Left ventricle myocardium inferior (tissue), 1 donor: ENCODE measurements at regions not wholly inside any gene's neighbourhood (a gene's known extent, or its start where the extent isn't known, plus 50 kb on each side); places are given as distances from the start of the nearest gene placed in this dataset.

Experiments used
- DNase-seq: peaks from one replicate; pipeline ENCODE4 v3.0.0-alpha.2; 2020
- H3K27ac ChIP-seq: fragments of 200-600 bp; replicated peaks from 2 replicates; pipeline ENCODE4 v1.8.0; 2021
- H3K27me3 ChIP-seq: fragments of 200-600 bp; 2 replicates; pipeline ENCODE4 v1.8.0; 2021; ENCODE audit warnings: low read depth
- H3K36me3 ChIP-seq: fragments of 200-600 bp; 2 replicates; pipeline ENCODE4 v1.8.0; 2021
- H3K4me1 ChIP-seq: fragments of 200-600 bp; 2 replicates; pipeline ENCODE4 v1.8.0; 2021
- H3K4me3 ChIP-seq: fragments of 200-600 bp; 2 replicates; pipeline ENCODE4 v1.8.0; 2021; ENCODE audit warnings: mild to moderate bottlenecking, moderate library complexity
- H3K9me3 ChIP-seq: fragments of 200-600 bp; replicated peaks from 2 replicates; pipeline ENCODE4 v1.8.0; 2021
- intact Hi-C: fragments of 100-400 bp; cut with micrococcal nuclease; formaldehyde crosslinking; loops from one replicate; pipeline ENCODE4 v1.11.0; 2022
- TF ChIP-seq, protein P1 (sequence below): fragments of 200-600 bp; IDR thresholded peaks from 2 replicates; pipeline ENCODE4 v1.8.0; 2021; ENCODE audit warnings: antibody characterized with exemption, mild to moderate bottlenecking, borderline replicate concordance
- donor health status: DM: no; HTN: yes; CAD: no; lungs with severe emphysema.

DNA sequence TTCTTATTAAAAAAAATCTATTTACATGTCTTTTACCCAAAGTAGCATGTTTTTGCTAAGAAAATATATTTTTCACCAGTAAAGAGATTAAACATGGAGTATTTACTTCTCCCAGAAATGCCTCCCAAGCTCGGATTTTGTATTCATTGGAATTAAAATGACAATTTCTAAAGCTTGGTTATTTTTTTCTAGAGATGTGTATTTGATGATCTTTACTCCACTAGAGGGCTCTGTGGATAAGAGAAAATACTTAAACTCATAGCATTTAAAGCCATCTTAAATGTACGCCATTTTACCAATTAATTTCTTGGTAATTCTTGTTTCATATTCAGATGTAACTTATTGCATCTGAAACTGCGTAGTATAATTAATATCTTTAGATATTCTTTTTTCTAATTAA, 461.4 kb downstream of the GALR1 start:
- H3K36me3 ChIP-seq = no peaks in the 10 kb centered on the region
- no peak overlapping the region for H3K27ac ChIP-seq
- peaks cover 19% of the 10 kb centered on the region for H3K27me3 ChIP-seq
- DNase-seq = no peak
- intact Hi-C loops = no loop called here
- TF ChIP-seq, protein P1, sequence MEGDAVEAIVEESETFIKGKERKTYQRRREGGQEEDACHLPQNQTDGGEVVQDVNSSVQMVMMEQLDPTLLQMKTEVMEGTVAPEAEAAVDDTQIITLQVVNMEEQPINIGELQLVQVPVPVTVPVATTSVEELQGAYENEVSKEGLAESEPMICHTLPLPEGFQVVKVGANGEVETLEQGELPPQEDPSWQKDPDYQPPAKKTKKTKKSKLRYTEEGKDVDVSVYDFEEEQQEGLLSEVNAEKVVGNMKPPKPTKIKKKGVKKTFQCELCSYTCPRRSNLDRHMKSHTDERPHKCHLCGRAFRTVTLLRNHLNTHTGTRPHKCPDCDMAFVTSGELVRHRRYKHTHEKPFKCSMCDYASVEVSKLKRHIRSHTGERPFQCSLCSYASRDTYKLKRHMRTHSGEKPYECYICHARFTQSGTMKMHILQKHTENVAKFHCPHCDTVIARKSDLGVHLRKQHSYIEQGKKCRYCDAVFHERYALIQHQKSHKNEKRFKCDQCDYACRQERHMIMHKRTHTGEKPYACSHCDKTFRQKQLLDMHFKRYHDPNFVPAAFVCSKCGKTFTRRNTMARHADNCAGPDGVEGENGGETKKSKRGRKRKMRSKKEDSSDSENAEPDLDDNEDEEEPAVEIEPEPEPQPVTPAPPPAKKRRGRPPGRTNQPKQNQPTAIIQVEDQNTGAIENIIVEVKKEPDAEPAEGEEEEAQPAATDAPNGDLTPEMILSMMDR = no peak
- no peak overlapping the region for H3K4me3 ChIP-seq
- H3K9me3 ChIP-seq = no peaks in the 10 kb centered on the region
- H3K4me1 ChIP-seq = no peaks in the 10 kb centered on the region

DNA sequence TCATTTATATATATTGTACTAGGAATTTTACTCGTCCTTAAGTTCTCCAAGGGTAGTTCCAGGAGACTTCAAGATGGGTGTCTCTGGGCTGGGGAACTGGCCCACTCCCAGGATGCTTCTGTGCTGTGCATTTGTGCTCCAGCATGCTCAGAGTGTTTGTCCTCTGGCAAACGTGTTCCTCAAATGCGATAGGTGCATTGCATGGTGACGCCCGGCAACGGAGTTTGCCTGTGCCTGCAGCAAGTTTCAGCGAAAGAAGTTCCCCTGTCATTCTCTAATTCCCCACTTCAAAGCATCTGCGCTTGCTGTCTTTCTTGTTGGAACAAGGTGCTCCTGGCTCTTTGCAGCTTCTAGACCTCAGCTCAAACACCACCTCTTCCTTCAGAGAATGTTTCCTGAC, 465.1 kb downstream of the GALR1 start:
- intact Hi-C loops = no loop called here
- no peak overlapping the region for H3K27ac ChIP-seq
- no peaks in the 10 kb centered on the region for H3K9me3 ChIP-seq
- no peak overlapping the region for H3K4me3 ChIP-seq
- no peaks in the 10 kb centered on the region for H3K4me1 ChIP-seq
- DNase-seq = no peak
- peaks cover 16% of the 10 kb centered on the region for H3K27me3 ChIP-seq
- no peaks in the 10 kb centered on the region for H3K36me3 ChIP-seq
- TF ChIP-seq, protein P1 = no peak

DNA sequence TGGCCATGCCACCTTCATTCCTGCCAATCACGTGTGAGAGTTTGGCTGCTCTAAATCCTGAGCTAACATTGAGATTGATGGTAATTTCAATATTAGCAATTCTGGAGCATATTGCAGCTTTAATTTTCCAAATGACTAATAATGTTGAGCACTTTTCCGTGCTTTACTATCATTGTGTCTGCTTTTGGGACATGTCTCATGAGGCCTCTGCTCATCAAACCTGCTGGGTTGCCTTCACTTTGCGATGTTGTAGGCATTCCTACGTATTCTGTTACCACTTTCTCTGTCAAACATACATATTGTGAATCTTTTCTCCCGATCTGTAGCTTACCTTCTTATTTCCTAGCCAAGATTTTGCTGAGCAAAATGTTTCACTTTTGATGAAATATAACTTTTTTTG, 466.6 kb downstream of the GALR1 start:
- Histone ChIP-seq H3K4me3 (no peak overlapping the region), H3K27ac (no peak overlapping the region), H3K36me3 (no peaks in the 10 kb centered on the region), H3K27me3 (peaks cover 16% of the 10 kb centered on the region), H3K4me1 (no peaks in the 10 kb centered on the region), H3K9me3 (no peaks in the 10 kb centered on the region)
- intact Hi-C loops = no loop called here
- TF ChIP-seq, protein P1 = no peak
- DNase-seq = no peak

DNA sequence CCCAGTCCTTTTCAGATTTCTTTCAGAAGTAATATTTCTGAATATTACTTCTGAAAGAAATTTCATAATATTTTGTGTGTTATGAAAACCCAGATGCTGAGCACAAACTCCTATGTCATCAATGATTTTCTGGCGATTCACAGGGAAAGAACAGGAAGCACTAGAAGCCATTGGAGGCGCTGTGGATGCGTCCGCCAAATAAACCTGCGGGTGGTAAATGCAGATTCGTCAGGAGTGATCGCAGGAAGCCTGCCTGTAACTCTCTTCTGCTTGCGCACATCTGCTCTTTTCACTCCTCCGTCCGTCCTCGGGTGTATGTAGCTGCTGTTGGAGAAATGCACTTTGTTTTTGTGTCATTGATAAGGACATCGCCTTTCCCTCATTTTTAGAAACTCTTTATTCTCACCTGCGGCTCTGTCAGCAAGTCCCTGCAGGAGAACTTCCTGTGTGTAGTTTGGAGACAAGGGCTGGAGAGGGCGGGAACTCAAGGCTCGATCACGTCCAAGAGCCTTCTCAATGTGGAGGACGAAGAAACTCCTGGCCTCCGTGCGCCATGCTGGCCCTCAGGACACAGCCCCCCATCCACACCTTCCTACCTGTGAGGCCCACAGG, 483.8 kb downstream of the GALR1 start:
- H3K36me3 ChIP-seq = no peaks in the 10 kb centered on the region
- H3K9me3 ChIP-seq = no peaks in the 10 kb centered on the region
- intact Hi-C loops = no loop called here
- TF ChIP-seq, protein P1 = no peak
- no peak overlapping the region for H3K27ac ChIP-seq
- no peak for DNase-seq
- no peaks in the 10 kb centered on the region for H3K4me1 ChIP-seq
- no peak overlapping the region for H3K4me3 ChIP-seq
- peaks cover 17% of the 10 kb centered on the region for H3K27me3 ChIP-seq

DNA sequence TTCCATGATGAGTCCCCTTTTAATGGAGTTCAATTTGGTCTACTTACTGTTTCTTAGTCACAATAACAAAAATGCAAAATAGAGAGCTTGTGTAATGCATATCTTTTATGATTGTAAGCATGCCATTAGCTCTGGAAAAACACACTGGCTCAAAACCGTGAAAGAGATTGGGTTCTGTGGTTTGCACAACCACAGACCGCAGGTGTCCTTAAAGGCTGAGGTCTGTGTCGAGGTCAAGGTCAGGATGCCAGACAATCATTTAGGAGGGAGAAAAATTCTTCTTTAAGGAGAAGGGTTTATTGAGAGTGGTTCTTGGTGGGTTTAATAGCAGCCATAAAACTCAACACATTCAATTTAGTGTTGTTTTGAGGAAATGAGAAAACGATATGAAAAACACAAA, 487.2 kb downstream of the GALR1 start:
- intact Hi-C loops = no loop called here

More for the DNA sequence above, 487.2 kb downstream of the GALR1 start:
- no peak overlapping the region for H3K27ac ChIP-seq
- no peak for DNase-seq
- H3K36me3 ChIP-seq = no peaks in the 10 kb centered on the region
- no peak overlapping the region for H3K4me3 ChIP-seq
- TF ChIP-seq, protein P1 = no peak
- no peaks in the 10 kb centered on the region for H3K9me3 ChIP-seq
- H3K27me3 ChIP-seq = peaks cover 17% of the 10 kb centered on the region
- H3K4me1 ChIP-seq = no peaks in the 10 kb centered on the region
